Type B pancreatic cell (in vitro differentiated cells): ENCODE measurements at regions not wholly inside any gene's neighbourhood (a gene's known extent, or its start where the extent isn't known, plus 50 kb on each side); places are given as distances from the start of the nearest gene placed in this dataset.

Experiments
- DNase-seq: peaks from one replicate; pipeline ENCODE4 v3.0.0; 2021; ENCODE audit warnings: mixed read lengths; ENCODE audit not compliant: unreplicated experiment; ENCODE audit errors: extremely low spot score
- H3K27ac Mint-ChIP-seq: 2 replicates; pipeline ENCODE4 v1.8.0; 2021; ENCODE audit warnings: mild to moderate bottlenecking, mixed read lengths
- H3K27me3 Mint-ChIP-seq: 2 replicates; pipeline ENCODE4 v1.8.0; 2021; ENCODE audit warnings: mixed read lengths
- H3K36me3 Mint-ChIP-seq: 2 replicates; pipeline ENCODE4 v1.8.0; 2021; ENCODE audit warnings: mixed read lengths
- H3K4me1 Mint-ChIP-seq: one replicate; pipeline ENCODE4 v1.8.0; 2021; ENCODE audit warnings: mixed read lengths; ENCODE audit not compliant: unreplicated experiment
- H3K4me3 Mint-ChIP-seq: 2 replicates; pipeline ENCODE4 v1.8.0; 2021; ENCODE audit warnings: mild to moderate bottlenecking, mixed read lengths
- H3K9me3 Mint-ChIP-seq: 2 replicates; pipeline ENCODE4 v1.8.0; 2021; ENCODE audit warnings: mixed read lengths
- TF ChIP-seq, protein P1 (sequence below): fragments of 200-600 bp; sonication (generic); conservative IDR thresholded peaks from 2 replicates; pipeline ENCODE4 v1.5.0; 2021; ENCODE audit warnings: antibody characterized with exemption, mild to moderate bottlenecking

DNA sequence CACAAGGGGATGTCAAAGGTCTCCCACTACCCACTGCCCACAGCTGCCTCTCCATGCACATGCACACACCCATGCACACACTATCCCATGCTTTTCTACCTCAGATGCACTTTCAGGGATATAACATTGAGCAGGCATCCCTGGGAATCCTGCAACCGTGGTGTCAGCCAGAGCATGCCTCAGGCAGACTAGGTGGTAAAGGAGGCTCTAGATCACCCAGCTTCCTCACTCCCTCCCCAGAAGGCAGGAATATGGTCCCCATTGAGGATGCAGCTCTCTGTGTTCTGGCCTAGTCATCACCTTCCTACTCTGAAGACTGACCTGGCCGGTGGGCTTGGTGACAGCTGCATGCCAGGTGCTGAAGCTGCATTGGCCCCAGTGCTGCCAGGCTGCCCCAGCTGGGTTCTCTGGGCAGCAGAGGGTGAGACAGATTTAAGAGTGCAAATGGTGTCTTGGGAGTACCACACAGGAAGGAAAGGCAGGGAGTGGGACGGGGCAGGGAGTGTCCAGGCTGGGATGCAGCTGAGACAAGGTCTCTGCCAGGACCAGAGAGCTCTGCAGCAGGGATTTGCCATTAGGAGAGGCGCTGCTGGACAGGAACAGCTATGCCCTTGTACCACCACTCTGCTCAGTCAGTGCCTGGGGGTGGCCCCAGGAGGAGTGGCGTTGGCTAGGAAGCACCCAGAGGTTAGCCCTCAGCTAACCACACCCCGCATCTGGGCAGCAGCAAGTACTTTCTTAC lies 53.4 kb upstream of the GDF10 start:
- Mint-ChIP-seq H3K9me3 (no peaks in the 10 kb centered on the region), H3K4me3 (no peak overlapping the region), H3K4me1 (peaks cover 13% of the 10 kb centered on the region), H3K27me3 (peaks cover 12% of the 10 kb centered on the region), H3K36me3 (no peaks in the 10 kb centered on the region), H3K27ac (no peak overlapping the region)
- TF ChIP-seq, protein P1, sequence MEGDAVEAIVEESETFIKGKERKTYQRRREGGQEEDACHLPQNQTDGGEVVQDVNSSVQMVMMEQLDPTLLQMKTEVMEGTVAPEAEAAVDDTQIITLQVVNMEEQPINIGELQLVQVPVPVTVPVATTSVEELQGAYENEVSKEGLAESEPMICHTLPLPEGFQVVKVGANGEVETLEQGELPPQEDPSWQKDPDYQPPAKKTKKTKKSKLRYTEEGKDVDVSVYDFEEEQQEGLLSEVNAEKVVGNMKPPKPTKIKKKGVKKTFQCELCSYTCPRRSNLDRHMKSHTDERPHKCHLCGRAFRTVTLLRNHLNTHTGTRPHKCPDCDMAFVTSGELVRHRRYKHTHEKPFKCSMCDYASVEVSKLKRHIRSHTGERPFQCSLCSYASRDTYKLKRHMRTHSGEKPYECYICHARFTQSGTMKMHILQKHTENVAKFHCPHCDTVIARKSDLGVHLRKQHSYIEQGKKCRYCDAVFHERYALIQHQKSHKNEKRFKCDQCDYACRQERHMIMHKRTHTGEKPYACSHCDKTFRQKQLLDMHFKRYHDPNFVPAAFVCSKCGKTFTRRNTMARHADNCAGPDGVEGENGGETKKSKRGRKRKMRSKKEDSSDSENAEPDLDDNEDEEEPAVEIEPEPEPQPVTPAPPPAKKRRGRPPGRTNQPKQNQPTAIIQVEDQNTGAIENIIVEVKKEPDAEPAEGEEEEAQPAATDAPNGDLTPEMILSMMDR = no peak
- DNase-seq = peak; percentile 57

DNA sequence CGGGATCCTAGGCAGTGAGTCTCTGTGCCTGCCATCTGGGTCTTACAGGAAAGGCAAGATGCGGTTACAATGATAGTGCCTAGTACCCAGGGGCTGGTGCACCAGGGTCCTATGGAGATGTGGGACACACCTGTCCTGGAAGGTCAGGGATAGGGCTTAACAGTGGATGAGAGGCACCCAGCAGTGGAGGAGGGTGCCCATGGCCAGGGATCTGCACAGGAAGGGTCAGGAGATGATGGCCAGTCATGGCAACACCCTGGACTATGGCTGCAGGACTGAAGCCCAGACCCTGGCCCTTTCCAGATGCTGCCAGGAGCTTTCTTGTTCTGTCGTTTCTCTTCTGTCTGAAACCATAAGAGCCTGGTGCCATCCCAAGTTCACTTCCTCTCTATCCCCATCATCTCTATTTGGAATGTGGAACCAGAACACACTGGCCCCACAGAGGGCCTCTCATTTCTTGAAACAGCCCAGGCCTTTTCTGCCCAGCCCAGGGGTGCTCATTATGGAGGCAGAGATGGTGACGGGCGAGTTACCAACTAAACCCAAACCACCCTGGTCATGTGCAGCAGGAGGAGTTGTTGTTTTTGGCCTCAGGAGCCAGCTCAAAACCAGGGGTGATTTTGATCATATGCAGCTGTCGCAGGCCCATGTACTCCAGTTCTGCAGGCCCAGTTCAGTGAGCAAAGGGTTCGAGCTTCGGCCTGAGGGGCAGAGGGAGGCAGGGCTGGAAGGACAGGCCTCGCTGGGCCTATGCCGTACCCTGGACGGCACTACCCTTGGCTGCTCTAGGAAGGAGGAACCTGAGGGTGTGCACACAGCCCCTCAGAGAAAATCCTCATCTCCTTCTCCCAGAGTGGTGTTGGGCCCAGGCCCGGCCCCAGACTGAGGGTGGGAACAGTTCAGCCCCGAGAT lies 52.6 kb upstream of the GDF10 start:
- Mint-ChIP-seq H3K4me1 (peaks cover 11% of the 10 kb centered on the region), H3K9me3 (no peaks in the 10 kb centered on the region), H3K4me3 (no peak overlapping the region), H3K27me3 (peaks cover 9% of the 10 kb centered on the region), H3K36me3 (no peaks in the 10 kb centered on the region), H3K27ac (no peak overlapping the region)
- DNase-seq = peak; percentile 60
- TF ChIP-seq, protein P1 = no peak

DNA sequence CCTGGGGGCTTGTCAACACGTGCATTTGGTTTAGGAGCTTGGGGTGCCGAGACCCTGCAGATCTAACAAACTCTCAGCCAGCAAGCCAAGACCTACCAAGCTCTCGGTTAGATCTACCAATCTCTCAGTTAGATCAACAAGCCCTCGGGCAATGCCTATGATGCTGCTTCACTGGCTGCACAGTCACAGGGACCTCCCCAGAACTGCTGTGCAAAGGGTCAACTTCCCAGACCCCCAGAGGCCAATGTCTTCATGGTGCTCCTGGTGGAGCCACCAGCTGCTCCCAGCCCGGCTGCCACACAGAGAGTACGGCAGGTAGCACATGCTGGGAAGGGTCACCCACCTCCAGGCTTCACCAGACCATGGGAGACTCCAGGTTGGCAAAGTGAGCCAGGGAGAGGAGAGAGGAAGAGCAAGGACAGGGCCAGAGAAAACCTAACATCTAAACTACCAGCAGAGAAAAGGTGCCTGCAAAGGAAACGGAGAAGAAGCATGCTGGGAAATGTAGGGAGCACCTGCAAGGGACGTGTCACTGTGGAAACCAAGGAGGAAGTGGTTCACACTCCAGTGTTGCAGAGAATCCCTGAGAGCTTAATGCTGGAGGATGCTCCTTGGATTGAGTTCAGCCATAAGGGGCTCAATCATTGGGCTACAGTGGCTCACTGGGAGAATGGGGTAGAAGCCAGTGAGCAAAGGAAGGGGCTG lies 51.5 kb upstream of the GDF10 start:
- peak; percentile 61 for DNase-seq
- Mint-ChIP-seq H3K27ac (no peak overlapping the region), H3K4me3 (no peak overlapping the region), H3K27me3 (peaks cover 9% of the 10 kb centered on the region), H3K9me3 (no peaks in the 10 kb centered on the region), H3K36me3 (no peaks in the 10 kb centered on the region), H3K4me1 (peaks cover 6% of the 10 kb centered on the region)
- TF ChIP-seq, protein P1 = no peak

DNA sequence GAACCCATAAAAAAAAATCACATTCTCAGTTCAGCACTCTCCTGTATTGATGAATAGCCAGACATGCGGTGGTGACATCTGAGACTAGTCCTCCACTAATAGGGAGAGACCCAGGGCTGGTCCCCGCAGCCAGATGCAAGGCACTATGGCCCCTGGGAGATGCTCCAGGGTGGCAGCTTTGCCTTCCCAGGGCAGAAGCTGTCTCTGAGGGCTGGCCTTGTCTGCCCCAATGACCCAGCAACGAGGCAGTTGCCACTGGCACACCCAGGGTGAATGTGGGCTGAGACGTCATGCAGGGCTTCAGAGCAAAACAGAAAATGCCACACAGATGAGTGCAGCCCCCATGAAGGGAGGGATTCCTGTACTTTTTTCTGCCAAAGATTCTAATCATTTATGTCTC lies 50.1 kb upstream of the GDF10 start:
- no peaks in the 10 kb centered on the region for H3K9me3 Mint-ChIP-seq
- H3K4me3 Mint-ChIP-seq = no peak overlapping the region
- H3K27me3 Mint-ChIP-seq = peaks cover 9% of the 10 kb centered on the region
- no peaks in the 10 kb centered on the region for H3K36me3 Mint-ChIP-seq
- TF ChIP-seq, protein P1 = no peak
- no peak overlapping the region for H3K27ac Mint-ChIP-seq
- peaks cover 5% of the 10 kb centered on the region for H3K4me1 Mint-ChIP-seq
- peak; percentile 45 for DNase-seq
